Daoy (cell line): ENCODE measurements at regions not wholly inside any gene's neighbourhood (a gene's known extent, or its start where the extent isn't known, plus 50 kb on each side); places are given as distances from the start of the nearest gene placed in this dataset.
A peak's percentile ranks its signal among the peaks of the same experiment; 100 is the strongest.

ENCODE experiments used
- DNase-seq: peaks from one replicate; pipeline ENCODE4 v3.0.0-alpha.2; 2015; ENCODE audit warnings: low read depth

DNA sequence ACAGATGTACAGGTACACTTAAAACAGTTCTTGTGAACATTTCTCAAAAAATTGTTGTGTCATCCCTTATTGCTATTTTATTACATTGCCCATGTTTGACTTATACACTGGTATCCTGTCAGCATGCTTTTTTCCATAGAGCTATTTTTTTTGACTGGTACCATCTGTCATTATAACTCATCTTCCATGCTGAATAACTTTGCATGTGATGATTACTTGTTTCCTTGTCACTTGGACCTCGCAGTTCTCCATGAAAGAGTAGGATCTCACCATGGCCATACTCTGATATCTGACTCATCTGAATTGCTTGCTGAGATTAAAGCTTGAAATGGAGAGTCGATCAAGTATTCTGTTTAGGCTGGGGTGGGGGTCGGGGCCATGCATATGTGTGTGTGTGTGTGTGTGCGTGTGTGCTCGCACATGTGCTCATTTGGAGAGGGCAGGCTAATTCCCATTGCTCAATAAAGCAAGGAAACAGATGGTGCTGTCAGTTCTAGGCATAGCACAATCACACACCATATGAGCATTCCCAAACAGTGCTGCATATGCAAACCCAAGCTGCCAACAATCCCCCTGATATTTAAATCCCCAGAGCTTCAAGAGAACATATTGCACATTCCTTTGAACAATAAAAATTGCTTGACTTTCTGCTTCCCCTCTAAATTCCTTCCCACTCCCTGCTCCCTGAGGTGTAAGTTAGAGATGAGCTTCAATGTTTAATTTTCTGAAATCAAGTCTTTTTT, 62.9 kb downstream of the NHLRC3 start:
- DNase-seq: no peak

DNA sequence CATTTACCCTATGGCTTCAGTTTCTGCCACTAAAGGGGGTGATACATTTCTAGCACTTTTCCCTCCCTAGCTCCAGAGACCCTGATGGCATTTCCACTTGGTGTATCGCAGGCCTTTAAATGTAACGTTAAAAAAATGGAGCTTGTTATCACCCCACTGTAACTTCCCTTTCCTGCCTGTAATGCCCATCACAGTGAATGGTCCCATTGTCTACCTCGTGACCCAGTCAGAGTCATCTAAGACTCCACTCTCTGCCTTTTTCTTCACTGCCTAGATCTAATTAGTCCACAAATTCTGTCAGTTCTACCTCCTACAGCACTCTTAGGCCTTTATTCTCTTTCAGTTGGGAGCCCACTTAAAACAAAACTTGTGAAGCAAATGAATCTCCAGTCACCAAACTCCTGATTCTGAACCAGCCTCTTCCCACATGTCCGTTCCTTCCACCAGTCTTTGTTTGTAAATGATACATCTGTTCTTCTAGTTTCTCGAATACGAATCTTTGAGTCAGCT, 64.8 kb downstream of the NHLRC3 start:
- DNase-seq: no peak

DNA sequence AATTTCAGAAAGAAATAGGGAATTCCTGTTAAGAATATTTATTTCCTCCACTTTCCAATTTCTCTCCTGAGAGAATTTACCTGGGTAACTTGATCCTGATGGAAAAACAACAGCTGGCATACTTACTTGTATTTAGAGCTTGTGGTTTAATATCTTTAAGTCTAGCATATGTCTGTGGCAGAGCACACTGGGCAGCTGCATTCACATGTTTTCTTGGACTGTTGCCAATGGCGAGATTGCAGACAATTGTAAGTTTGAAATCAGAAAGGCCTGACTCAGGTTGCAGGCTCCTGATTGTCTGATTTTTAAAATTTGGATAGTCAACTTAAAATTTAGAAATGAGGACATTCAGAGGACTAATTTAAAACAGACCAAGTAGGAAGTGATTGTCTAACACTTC, 66.9 kb downstream of the NHLRC3 start:
- DNase-seq: no peak

DNA sequence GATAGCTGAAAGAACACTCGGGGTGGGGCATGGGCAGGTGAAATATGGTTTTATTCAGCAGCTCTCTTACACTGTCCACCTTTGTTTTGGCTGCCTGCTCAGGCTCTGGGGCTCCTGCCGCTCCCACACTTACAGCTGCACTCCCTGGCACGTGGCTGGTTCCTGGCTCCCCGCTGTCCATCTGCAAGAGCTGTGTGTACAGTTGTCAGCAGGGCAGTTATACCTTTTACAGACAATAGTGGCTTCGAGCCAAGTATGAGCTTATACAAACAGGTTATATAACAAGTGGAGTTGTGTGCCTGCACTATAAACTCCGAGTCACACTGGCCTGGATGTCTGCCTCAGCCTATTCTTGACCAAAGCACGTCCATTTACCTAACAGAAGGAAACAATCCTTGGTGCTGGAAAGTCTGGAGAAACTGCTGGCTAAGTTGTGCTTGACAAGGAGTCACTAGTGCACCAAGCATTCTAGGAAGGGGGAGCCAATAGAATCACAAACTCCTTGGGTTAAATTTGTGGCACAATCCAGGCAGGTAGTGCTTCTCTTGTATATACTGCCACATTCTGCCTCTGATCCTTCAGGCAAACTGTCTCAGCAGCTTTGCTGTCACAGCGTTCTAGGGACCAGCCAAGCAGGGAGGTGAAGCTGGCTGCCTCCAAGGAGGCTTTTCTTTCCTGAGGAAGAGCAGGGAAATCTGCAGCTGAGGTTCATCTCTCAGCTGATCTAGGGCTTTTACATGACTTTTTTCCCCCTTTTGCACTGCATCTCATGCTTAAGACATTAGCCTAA, 68.2 kb downstream of the NHLRC3 start:
- no peak for DNase-seq

GRCh38 chr13:39107561-39107960, 69.3 kb downstream of the NHLRC3 start:
- DNase-seq: no peak

DNA sequence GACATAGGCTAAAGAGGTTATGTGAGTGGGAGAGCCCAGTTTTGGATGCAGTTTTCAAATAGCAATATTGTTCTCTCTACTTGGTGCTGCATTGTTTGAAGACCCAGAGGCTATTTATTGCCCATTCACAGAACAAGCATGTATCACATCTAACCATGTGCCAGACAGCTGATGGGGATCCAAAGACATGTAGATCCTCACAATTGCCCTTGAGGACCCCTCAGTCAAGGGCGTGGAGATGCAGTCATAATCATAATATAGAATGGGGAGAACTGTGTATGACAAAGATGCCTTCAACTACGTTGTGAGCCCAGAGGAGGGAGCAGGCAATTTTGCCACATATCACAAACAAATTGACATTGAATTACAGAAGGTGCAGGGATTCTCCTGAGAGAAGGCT, 70.5 kb downstream of the NHLRC3 start:
- no peak for DNase-seq

- no peak for DNase-seq
Observed at GRCh38 chr13:39110518-39111097, 72.4 kb downstream of the NHLRC3 start.

GRCh38 chr13:39111145-39111544, 72.9 kb downstream of the NHLRC3 start:
- no peak for DNase-seq

- DNase-seq: no peak
Observed at GRCh38 chr13:39119422-39119821, 81.2 kb downstream of the NHLRC3 start.

- no peak for DNase-seq
Observed at GRCh38 chr13:39123578-39123977, 85.3 kb downstream of the NHLRC3 start.

DNA sequence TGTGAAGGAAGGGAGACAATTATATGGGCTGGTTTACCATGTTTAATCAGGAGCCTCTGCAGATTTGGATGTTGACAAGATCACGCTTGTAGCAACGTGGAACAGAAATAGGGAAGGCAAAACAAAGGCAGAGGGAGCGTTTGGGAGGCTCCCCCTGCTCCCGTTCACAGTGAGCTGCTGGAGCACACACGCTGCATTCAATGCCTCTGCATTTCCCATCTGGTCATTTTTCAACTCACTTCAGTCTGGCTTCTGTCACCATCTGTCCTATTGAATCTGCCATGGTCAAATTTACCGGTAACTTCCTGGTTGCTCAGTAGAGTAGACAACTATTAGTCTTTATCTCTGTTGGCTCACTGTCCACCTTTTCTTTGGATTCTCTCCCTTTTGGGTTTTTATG, 91.0 kb downstream of the NHLRC3 start:
- no peak for DNase-seq

DNA sequence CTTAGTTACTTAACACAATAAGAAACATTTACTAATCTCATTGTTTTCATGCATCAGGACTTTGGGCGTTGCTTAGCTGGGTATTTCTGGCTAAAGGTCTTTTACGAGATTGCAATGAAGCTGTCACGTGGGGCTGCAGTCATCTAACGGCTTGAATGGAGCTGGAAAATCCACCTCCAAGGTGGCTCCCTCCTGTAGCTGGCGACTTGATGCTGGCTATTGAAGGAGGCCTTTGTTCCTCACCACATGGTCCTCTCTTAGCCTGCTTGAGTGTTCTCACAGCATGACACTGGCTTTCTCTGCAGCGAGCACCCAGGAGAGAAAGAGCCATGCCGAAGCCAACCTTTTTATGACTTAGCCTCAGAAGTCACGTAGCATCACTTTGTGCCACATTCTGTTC, 92.0 kb downstream of the NHLRC3 start:
- DNase-seq: no peak

GRCh38 chr13:39132286-39133230, 94.3 kb downstream of the NHLRC3 start:
- no peak for DNase-seq

- no peak for DNase-seq
Observed at GRCh38 chr13:39133781-39134180, 95.5 kb downstream of the NHLRC3 start.

DNA sequence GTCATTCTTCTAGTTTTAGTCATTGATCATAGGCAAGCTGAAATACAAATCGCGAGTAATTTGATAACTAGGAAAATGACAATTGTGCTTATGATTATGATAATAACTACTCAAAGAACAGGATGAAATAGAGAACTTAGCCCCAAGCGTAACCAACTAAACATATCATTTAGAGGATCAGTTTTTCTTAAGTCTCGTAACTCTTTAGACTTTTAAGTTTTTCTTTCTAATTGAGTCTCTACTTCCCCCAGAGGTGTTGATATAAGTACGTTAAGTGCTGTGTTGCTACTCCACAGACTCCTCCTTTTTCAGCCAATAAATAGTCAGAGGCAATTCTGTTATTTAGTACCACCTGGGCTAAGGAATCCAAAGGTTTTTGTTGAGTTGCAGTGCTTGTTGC, 96.3 kb downstream of the NHLRC3 start:
- no peak for DNase-seq

- no peak for DNase-seq
Observed at GRCh38 chr13:39144391-39144790, 106.1 kb downstream of the NHLRC3 start.

DNA sequence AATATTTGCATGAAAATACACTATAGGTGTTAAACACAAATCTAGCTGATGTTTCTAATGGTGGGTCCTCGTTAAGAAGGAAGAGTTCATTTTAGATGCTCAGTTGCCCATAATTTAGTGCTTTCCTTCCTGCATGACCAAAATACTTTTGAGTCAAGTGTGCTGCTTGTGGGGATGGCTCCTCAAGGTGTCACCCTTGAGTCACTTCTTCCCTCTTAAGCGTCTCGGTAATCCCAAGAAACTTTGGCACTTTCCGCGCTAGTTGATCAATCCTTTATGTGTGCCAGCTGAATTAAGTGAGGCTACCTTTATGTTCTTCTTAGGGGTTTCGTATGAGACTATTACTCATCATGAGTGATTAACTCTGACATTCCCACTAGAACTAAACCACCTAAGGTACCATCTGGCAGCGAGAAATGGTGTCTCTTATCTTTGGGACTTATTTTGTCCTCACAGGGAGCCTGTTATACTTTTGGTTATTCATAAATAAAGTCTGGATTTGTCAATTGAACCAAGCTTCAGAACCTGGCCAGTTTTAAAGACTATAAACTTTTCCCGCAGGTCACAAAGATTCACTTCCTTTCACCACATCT, 106.8 kb downstream of the NHLRC3 start:
- DNase-seq: peak; percentile 43

GRCh38 chr13:39148513-39148961, 110.3 kb downstream of the NHLRC3 start:
- DNase-seq: peak; percentile 73

GRCh38 chr13:39149896-39150295, 111.6 kb downstream of the NHLRC3 start:
- DNase-seq: no peak

GRCh38 chr13:39154041-39154440, 115.8 kb downstream of the NHLRC3 start:
- DNase-seq: no peak

DNA sequence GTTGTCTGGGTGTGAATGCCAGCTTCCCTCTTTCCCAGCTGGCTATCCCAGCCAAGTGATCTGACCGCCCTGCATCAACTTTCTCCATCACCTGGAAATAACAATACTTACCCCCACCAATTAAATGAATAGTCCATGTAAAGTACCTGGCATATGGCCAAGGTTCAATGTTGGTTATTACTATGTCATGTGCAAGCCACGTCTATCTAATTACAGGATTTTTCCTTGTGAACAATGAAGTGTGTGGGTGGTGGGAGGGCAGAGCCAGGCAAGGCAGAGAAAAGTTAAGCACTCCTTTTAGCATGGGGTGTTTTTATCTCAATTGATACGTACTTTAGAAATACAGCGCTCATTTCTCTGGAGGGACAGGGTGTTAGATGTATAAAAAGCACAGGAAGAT, 121.1 kb downstream of the NHLRC3 start:
- DNase-seq: no peak
